HG02759 (cell line): ENCODE measurements at regions not wholly inside any gene's neighbourhood (a gene's known extent, or its start where the extent isn't known, plus 50 kb on each side); places are given as distances from the start of the nearest gene placed in this dataset.
"Not testable (repeated sequence)": the region's sequence is repeated elsewhere in the genome, so short reads cannot be mapped to it uniquely, and the experiment has no call there.

Experiments used
- ATAC-seq: cut with Tn5 transposase; IDR thresholded peaks from one replicate; pipeline ENCODE4 v1.9.1; 2021; ENCODE audit warnings: mild to moderate bottlenecking, moderate library complexity; ENCODE audit not compliant: unreplicated experiment

- no peak for ATAC-seq
Observed at GRCh38 chr2:150271952-150272802, 215.3 kb downstream of the RND3 start.

- no peak for ATAC-seq
Observed at GRCh38 chr2:150267651-150268415, 219.6 kb downstream of the RND3 start.

GRCh38 chr2:150266931-150267330 is 220.5 kb downstream of the RND3 start:
- no peak for ATAC-seq

- no peak for ATAC-seq
Observed at GRCh38 chr2:150264442-150264841, 223.0 kb downstream of the RND3 start.

GRCh38 chr2:150261691-150262090 is 225.8 kb downstream of the RND3 start:
- no peak for ATAC-seq

- ATAC-seq = no peak
Observed at GRCh38 chr2:150260636-150261035, 226.8 kb downstream of the RND3 start.

GRCh38 chr2:150259746-150260145 is 227.7 kb downstream of the RND3 start:
- ATAC-seq = no peak

- no peak for ATAC-seq
Observed at GRCh38 chr2:150258781-150259307, 228.6 kb downstream of the RND3 start.

- no peak for ATAC-seq
Observed at GRCh38 chr2:150256736-150257135, 230.7 kb downstream of the RND3 start.

GRCh38 chr2:150255528-150255927 is 231.9 kb downstream of the RND3 start:
- ATAC-seq = no peak

- not testable (repeated sequence) for ATAC-seq
Observed at GRCh38 chr2:150249735-150250134, 237.7 kb downstream of the RND3 start.

GRCh38 chr2:150247481-150247880 is 240.0 kb downstream of the RND3 start:
- ATAC-seq = no peak

- no peak for ATAC-seq
Observed at GRCh38 chr2:150234787-150235446, 252.6 kb downstream of the RND3 start.

GRCh38 chr2:150232871-150233270 is 254.6 kb downstream of the RND3 start:
- no peak for ATAC-seq

- ATAC-seq = no peak
Observed at GRCh38 chr2:150232321-150232720, 255.1 kb downstream of the RND3 start.

GRCh38 chr2:150230616-150231015 is 256.9 kb downstream of the RND3 start:
- no peak for ATAC-seq

GRCh38 chr2:150230004-150230403 is 257.5 kb downstream of the RND3 start:
- ATAC-seq = no peak

- no peak for ATAC-seq
Observed at GRCh38 chr2:150228936-150229335, 258.5 kb downstream of the RND3 start.

- ATAC-seq = no peak
Observed at GRCh38 chr2:150225030-150225429, 262.4 kb downstream of the RND3 start.

- ATAC-seq = no peak
Observed at GRCh38 chr2:150224321-150224720, 263.1 kb downstream of the RND3 start.

- ATAC-seq = no peak
Observed at GRCh38 chr2:150222942-150223341, 264.5 kb downstream of the RND3 start.
